ENCODE measurements at regions not wholly inside any gene's neighbourhood (a gene's known extent, or its start where the extent isn't known, plus 50 kb on each side); places are given as distances from the start of the nearest gene placed in this dataset.
A peak's percentile ranks its signal among the peaks of the same experiment; 100 is the strongest.

- H2AFZ ChIP-seq (ENCODE audit: low read length), result no peak overlapping the region
- Mint-ChIP-seq H3K27ac (no peak overlapping the region), H3K4me1 (peaks cover 0 to 11% of the 10 kb centered on the region in 2 experiments; a peak in 2 of 4 replicates), H3K4me3 (no peak overlapping the region), H3K9me3 (peaks cover 16 to 19% of the 10 kb centered on the region in 2 experiments; a peak in 4 of 5 replicates), H3K36me3 (ENCODE audit: insufficient read depth in 1 of 3, low read depth in 3 of 3) (peaks cover 3 to 13% (median 4%) of the 10 kb centered on the region in 3 experiments; a peak in 2 of 7 replicates), H3K27me3 (ENCODE audit: low read depth) (no peaks in the 10 kb centered on the region; the same call in 1 of the 2 replicates)
- no peaks in the 10 kb centered on the region for H3K9me3 ChIP-seq (ENCODE audit: control insufficient read depth, low read depth, low read length)
- H3T11ph ChIP-seq (ENCODE audit: low read length), result no peak overlapping the region
- no peak overlapping the region for H3K23ac ChIP-seq (ENCODE audit: insufficient read length, low read depth, low read length)
- no peak overlapping the region for H3K18ac ChIP-seq (ENCODE audit: insufficient read length, low read depth, low read length)
- H2BK15ac ChIP-seq (ENCODE audit: low read depth, low read length), result no peak overlapping the region
- H4K8ac ChIP-seq (replicated peaks; ENCODE audit: insufficient read length, low read depth, low read length), result no peak overlapping the region
- no peaks in the 10 kb centered on the region for H3K79me1 ChIP-seq (ENCODE audit: insufficient read depth, low read depth, low read length, poor library complexity, severe bottlenecking)
- H3K79me2 ChIP-seq (ENCODE audit: insufficient read depth, low read length), result no peaks in the 10 kb centered on the region
- no peak overlapping the region for H3K4me2 ChIP-seq (ENCODE audit: insufficient read depth, insufficient read length, low read length)
- H3K4ac ChIP-seq (ENCODE audit: low read depth, low read length), result no peak overlapping the region
- no peak overlapping the region for H2BK12ac ChIP-seq (ENCODE audit: insufficient read length, low read depth, low read length)
- no peak overlapping the region for H3K14ac ChIP-seq (ENCODE audit: insufficient read depth, low read length)
- H4K91ac ChIP-seq (ENCODE audit: insufficient read length, low read depth, low read length), result no peak overlapping the region
- no peak overlapping the region for H3K27ac ChIP-seq (ENCODE audit: insufficient read length, low read depth, low read length)
- H3K27me3 ChIP-seq (ENCODE audit: insufficient read depth, low read length), result no peaks in the 10 kb centered on the region
- DNase-seq, result no peak
- H3K56ac ChIP-seq (ENCODE audit: insufficient read length, low read depth, low read length), result no peak overlapping the region
- no peak overlapping the region for H4K5ac ChIP-seq (ENCODE audit: insufficient read length, low read depth, low read length)
- no peak overlapping the region for H2BK5ac ChIP-seq (ENCODE audit: insufficient read length, low read length)
- peak; percentile 75 for TF ChIP-seq CTCF (conservative IDR thresholded peaks at IDR 0.05)
- no CpG with 5 or more reads among the region's 3 CpGs for WGBS (ENCODE audit: extremely low coverage, insufficient read length, low lambda C conversion rate)
- no peak overlapping the region for H2BK120ac ChIP-seq (ENCODE audit: low read depth, low read length, poor library complexity, severe bottlenecking)
- no peaks in the 10 kb centered on the region for H4K20me1 ChIP-seq (ENCODE audit: control insufficient read depth, insufficient read depth, insufficient read length)
- H2BK20ac ChIP-seq (ENCODE audit: low read depth, low read length, poor library complexity, severe bottlenecking), result no peak overlapping the region
- H3K9ac ChIP-seq (ENCODE audit: extremely low read depth, insufficient read length, low read length), result no peak overlapping the region
- no peak overlapping the region for H2AK5ac ChIP-seq (ENCODE audit: insufficient read length, low read length)
- H3K4me1 ChIP-seq (ENCODE audit: insufficient read depth, low read length), result no peaks in the 10 kb centered on the region; the same call in 1 of the 2 replicates
- no peaks in the 10 kb centered on the region for H3K23me2 ChIP-seq (ENCODE audit: insufficient read length, low read depth, low read length, poor library complexity, severe bottlenecking)
Measured at GRCh38 chr9:117622347-117622746, 81.9 kb upstream of the TLR4 start.
